BE2C (cell line): ENCODE measurements at regions not wholly inside any gene's neighbourhood (a gene's known extent, or its start where the extent isn't known, plus 50 kb on each side); places are given as distances from the start of the nearest gene placed in this dataset.

ENCODE experiments used
- DNase-seq: peaks from one replicate; pipeline ENCODE4 v3.0.0-alpha.2; 2020
- H3K27me3 ChIP-seq: fragments of 250-450 bp; sonication (Bioruptor Pico); 2 replicates; pipeline ENCODE4 v1.5.1; 2020; ENCODE audit warnings: mild to moderate bottlenecking
- H3K36me3 ChIP-seq: fragments of 250-450 bp; sonication (Bioruptor Pico); 2 replicates; pipeline ENCODE4 v1.5.1; 2020; ENCODE audit warnings: mild to moderate bottlenecking
- H3K4me1 ChIP-seq: fragments of 250-450 bp; sonication (Bioruptor Pico); 2 replicates; pipeline ENCODE4 v1.5.1; 2020
- H3K4me3 ChIP-seq: 2 replicates; pipeline ENCODE4 v1.5.1; 2011; ENCODE audit warnings: low read depth, low read length
- H3K9me3 ChIP-seq: fragments of 250-450 bp; sonication (Bioruptor Pico); 2 replicates; pipeline ENCODE4 v1.5.1; 2020
- CTCF ChIP-seq: IDR thresholded peaks from 2 replicates; pipeline ENCODE4 v1.5.1; 2012; ENCODE audit warnings: mild to moderate bottlenecking, low read depth, low read length

- Histone ChIP-seq H3K36me3 (no peaks in the 10 kb centered on the region), H3K9me3 (no peaks in the 10 kb centered on the region), H3K4me3 (no peak overlapping the region), H3K4me1 (no peaks in the 10 kb centered on the region), H3K27me3 (no peaks in the 10 kb centered on the region)
- no peak for DNase-seq
- no peak for TF ChIP-seq CTCF
Observed at GRCh38 chr14:97626088-97626487, 828.9 kb downstream of the VRK1 start.

- no peak for TF ChIP-seq CTCF
- H3K36me3 ChIP-seq = no peaks in the 10 kb centered on the region
- no peaks in the 10 kb centered on the region for H3K27me3 ChIP-seq
- H3K4me3 ChIP-seq = no peak overlapping the region
- H3K4me1 ChIP-seq = no peaks in the 10 kb centered on the region
- H3K9me3 ChIP-seq = no peaks in the 10 kb centered on the region
- no peak for DNase-seq
Observed at GRCh38 chr14:97630249-97630648, 833.1 kb downstream of the VRK1 start.

GRCh38 chr14:97633131-97633738 lies 836.1 kb downstream of the VRK1 start:
- no peaks in the 10 kb centered on the region for H3K36me3 ChIP-seq
- TF ChIP-seq CTCF = no peak
- H3K4me1 ChIP-seq = no peaks in the 10 kb centered on the region
- DNase-seq = no peak
- no peaks in the 10 kb centered on the region for H3K27me3 ChIP-seq
- H3K4me3 ChIP-seq = no peak overlapping the region
- no peaks in the 10 kb centered on the region for H3K9me3 ChIP-seq

GRCh38 chr14:97634751-97635150 lies 837.6 kb downstream of the VRK1 start:
- Histone ChIP-seq H3K36me3 (no peaks in the 10 kb centered on the region), H3K4me3 (no peak overlapping the region), H3K27me3 (no peaks in the 10 kb centered on the region), H3K9me3 (no peaks in the 10 kb centered on the region), H3K4me1 (no peaks in the 10 kb centered on the region)
- no peak for TF ChIP-seq CTCF
- no peak for DNase-seq

- TF ChIP-seq CTCF = no peak
- DNase-seq = no peak
- no peaks in the 10 kb centered on the region for H3K27me3 ChIP-seq
- no peaks in the 10 kb centered on the region for H3K4me1 ChIP-seq
- H3K4me3 ChIP-seq = no peak overlapping the region
- no peaks in the 10 kb centered on the region for H3K36me3 ChIP-seq
- H3K9me3 ChIP-seq = no peaks in the 10 kb centered on the region
Observed at GRCh38 chr14:97638864-97639263, 841.7 kb downstream of the VRK1 start.

- Histone ChIP-seq H3K4me1 (no peaks in the 10 kb centered on the region), H3K4me3 (no peak overlapping the region), H3K27me3 (no peaks in the 10 kb centered on the region), H3K36me3 (no peaks in the 10 kb centered on the region), H3K9me3 (no peaks in the 10 kb centered on the region)
- no peak for TF ChIP-seq CTCF
- no peak for DNase-seq
Observed at GRCh38 chr14:97640031-97640430, 842.8 kb downstream of the VRK1 start.
